Esophagus squamous epithelium (tissue), 4 donors: ENCODE measurements at regions not wholly inside any gene's neighbourhood (a gene's known extent, or its start where the extent isn't known, plus 50 kb on each side); places are given as distances from the start of the nearest gene placed in this dataset.

Experiments used
- CTCF ChIP-seq, 6 experiments: fragments of 450-650 bp in 4 of 6; fragments of 200-600 bp in 2 of 6; sonication (generic) in 2 of 6; IDR thresholded peaks; one replicate each; pipeline ENCODE4 v1.5.1; 2016 to 2019; ENCODE audit warnings: antibody characterized with exemption in 6 of 6, mild to moderate bottlenecking in 4 of 6, moderate library complexity in 4 of 6
- POLR2A ChIP-seq, 4 donors: fragments of 450-650 bp; IDR thresholded peaks; one replicate each; pipeline ENCODE4 v1.6.1; 2017; ENCODE audit warnings: antibody characterized with exemption in 4 of 4, mild to moderate bottlenecking in 4 of 4, moderate library complexity in 3 of 4

DNA sequence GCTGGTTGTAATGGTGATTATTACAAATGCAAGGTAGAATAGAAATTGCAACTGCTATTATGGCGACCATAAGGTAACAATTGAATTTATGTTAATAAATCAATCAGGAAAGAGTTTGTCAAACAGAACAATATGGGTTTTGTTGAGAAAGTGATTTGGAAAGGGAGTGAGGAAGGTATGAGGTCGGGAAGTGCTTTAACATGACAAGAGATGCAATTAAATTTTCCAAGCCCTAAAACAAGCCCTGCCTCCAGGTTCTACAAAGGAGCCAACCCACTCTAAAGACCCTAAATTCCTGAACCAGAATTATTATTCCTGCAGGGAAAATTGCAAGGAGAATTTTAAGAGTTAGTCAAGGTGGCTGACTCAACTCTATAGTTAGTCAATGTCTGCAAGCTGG lies 363.7 kb downstream of the BMPER start:
- TF ChIP-seq POLR2A (IDR thresholded peaks at IDR 0.05): no peak
- TF ChIP-seq CTCF (IDR thresholded peaks at IDR 0.05): no peak
